SU-DHL-6 (cell line): ENCODE measurements at regions not wholly inside any gene's neighbourhood (a gene's known extent, or its start where the extent isn't known, plus 50 kb on each side); places are given as distances from the start of the nearest gene placed in this dataset.

Source experiments
- CTCF ChIP-seq: fragments of 200-600 bp; sonication (generic); IDR thresholded peaks from one replicate; pipeline ENCODE4 v1.5.1; 2017; ENCODE audit warnings: antibody characterized with exemption, mild to moderate bottlenecking, low read length, moderate library complexity; ENCODE audit not compliant: insufficient read depth, poor library complexity, severe bottlenecking
- EZH2phosphoT487 ChIP-seq: fragments of 200-600 bp; sonication (generic), shearing (Covaris generic); conservative IDR thresholded peaks from 2 replicates; pipeline ENCODE4 v1.6.1; 2018; ENCODE audit warnings: mild to moderate bottlenecking, antibody characterized with exemption, low read length, moderate library complexity, mixed read lengths

- TF ChIP-seq CTCF (no peak), EZH2phosphoT487 (no peak)
These were observed 63.6 kb upstream of the ERCC4 start for GRCh38 chr16:13856398-13856797.
